Activated gamma-delta T cell treated with Interleukin-2 at 50 U/mL for 16 hours (primary cell): ENCODE measurements at regions not wholly inside any gene's neighbourhood (a gene's known extent, or its start where the extent isn't known, plus 50 kb on each side); places are given as distances from the start of the nearest gene placed in this dataset.
"Not testable (repeated sequence)": the region's sequence is repeated elsewhere in the genome, so short reads cannot be mapped to it uniquely, and the experiment has no call there.

Experiments
- DNase-seq: peaks from one replicate; pipeline ENCODE4 v3.0.0-alpha.2; 2020

DNA sequence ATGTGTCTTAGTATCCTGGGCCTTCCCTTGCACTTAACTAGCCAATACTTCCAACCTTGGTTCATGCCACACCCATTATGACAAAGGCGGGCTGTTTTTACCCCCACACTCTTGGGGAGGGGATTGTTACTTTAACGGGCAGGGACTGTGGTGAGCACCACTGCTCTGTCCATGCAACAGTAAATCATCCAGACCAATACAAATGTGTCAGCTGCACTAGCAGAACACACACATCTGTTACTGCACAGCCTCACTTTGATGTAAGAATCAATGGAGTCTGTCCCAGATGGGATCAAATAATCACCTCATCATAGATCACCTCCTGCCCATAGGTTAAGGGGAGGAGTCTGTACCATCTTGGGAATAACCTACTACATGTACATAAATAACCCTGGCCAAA, 58.1 kb downstream of the NPAP1 start:
- DNase-seq: no peak

- DNase-seq: no peak
These were observed 58.8 kb downstream of the NPAP1 start for GRCh38 chr15:24734396-24734795.

- no peak for DNase-seq
These were observed 69.7 kb downstream of the NPAP1 start for GRCh38 chr15:24745290-24745689.

DNA sequence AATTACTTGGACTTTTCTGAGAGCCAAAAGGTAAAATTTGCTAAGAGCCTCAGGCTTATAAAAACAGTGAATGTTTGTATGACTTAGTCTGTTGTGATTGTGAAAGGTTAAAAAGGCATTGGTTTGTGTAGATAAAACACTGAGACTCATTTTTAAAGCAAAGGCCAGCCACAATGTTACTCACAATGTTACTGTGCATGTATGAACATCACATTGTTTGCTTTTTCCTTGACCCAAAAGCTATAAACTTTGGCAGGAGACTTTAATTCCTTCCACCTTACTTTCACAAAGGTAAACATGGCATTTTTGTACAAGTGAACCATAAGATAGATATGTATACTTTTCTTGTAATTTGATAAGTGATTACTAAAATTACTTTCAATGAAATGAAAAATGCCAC, 70.5 kb downstream of the NPAP1 start:
- DNase-seq: no peak

- no peak for DNase-seq
These were observed 71.8 kb downstream of the NPAP1 start for GRCh38 chr15:24747376-24747775.

DNA sequence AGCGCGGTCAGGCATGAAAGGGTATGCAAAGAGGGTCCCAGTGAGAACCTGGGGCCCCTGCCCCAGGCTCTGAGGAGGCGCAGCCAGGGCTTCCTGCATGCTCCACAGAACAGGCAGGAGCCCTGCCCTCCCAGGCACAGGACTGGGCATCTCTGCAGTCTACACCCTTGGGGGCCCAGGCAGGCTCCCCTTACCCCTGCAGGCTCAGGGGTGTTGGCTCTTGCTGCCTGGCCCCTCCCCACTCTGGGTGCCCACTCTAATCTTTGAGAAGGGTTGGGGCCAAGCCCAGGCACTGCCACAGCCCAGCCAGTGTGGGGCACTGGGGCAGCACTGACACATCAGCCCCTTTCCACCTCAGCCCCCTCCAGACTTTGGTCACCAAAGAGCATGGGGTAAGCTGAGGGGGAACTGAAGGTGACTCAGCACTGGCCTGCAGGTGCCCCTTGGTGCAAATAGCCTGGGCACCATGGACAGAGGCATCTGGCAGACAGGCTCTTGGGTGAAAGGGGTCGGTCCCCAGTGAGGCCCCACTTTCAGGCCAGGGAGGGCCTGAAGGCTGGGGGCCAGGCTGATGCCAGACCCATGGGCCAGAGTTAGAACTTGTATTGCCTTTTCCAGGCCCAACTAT, 73.4 kb downstream of the NPAP1 start:
- DNase-seq: no peak

GRCh38 chr15:24752354-24752753, 76.8 kb downstream of the NPAP1 start:
- no peak for DNase-seq

GRCh38 chr15:24756101-24756500, 80.5 kb downstream of the NPAP1 start:
- no peak for DNase-seq

GRCh38 chr15:24760066-24760465, 84.5 kb downstream of the NPAP1 start:
- DNase-seq: no peak

DNA sequence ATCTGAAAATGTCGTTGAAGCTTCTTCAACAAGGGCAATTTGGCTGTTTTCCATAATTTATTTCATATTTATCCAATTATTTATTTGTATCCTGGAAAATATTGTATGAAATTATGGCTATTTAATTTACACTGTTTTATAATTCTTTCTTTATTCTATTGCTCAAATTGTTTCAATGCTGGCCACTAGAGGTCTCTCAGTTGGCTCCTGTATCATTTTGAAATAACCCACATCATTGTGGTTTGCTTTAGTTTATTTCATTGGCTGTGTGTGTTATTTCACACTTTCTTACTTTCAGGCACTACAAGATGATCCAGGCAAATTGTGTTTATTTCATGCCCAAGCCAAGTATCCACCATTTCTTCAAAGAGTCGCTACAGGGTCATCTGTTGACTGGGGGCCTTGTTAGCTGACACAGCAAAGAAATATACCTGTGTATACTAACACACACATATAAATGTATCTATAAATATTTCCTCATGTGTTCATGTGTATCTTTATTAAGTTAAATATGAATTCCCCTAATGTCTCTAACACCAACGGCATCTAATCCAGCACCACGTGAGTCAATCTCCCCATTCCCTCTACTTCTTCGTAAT, 86.2 kb downstream of the NPAP1 start:
- DNase-seq: no peak

DNA sequence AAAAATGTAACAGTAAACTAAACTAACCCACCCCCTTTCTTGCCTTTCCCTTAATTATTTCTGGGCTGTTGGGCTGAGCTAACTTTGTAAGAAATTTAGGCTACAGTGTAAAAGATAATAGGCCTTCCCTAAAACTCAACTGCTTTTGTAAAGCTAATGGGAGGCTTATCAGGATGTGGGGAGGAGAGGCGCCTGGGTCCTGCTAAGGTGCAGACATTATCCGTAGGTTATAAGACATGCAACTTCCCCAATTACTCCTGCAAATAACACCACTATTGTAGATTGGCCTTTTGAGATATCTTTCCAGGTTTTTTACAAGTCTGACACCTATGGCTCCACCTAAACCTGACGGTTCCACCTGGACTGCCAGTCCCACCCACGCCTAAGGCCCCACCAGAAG, 88.3 kb downstream of the NPAP1 start:
- DNase-seq: no peak

DNA sequence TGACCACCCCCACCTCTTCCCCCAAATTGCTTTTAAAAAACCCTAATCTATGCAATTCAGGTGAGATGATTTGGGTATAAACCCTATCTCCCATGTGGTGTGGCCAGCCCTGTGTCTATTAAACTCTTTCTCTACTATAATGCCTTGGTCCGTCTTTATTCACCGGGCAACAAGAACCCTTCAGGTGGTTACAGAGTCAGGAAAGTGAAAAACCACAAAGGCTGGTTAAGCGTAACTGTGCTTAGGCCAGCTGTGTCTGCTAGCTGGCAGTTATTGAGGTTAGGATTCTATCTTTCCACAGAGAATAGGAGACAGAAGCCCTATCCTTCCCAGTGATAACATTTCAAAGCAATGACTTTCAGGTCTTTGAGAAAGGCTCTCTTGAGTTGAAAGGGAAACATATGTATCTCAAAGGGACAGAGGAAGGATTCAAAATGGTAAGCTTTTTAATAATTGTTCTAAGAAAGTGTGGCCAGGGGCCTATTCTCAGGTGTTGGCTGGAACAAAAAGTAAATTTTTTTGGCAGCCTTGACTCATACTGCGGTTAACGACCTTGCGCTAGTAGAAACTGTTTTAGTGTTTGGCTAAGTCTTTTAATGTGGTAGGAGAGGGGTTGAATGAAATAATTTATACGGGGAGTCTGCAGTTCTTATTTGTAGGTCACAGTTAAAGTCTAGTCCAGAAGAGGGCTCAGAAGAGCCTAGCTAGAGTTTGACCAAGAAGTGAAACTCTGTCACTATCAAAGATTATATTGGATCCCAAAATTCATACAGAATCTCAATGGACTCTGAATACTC, 89.0 kb downstream of the NPAP1 start:
- DNase-seq: no peak

DNA sequence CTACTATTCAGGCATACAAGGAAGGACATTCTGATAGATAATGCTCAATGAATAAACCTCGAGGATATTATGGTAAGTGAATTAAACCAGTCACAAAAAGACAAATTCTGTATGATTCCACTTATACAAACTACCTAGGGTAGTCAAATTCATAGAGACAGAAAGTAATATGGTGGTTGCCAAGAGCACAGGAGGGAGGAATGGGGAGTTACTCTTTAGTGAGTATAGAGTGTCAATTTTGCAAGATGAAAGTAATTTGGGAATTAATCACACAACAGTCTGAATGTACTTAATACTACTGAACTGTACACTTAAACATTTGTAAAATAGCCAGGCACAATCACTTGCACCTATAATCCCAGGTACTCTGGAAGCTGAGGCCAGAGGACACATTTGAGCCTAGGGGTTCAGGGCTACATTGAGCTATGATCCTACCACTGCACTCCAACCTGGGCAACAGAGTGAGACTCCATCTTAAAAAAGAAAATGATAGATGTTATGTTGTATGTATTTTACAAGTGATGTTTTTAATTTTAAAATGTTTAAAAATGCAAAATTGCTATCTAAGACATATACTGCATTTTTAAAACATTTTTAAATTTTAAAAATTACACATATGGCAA, 91.0 kb downstream of the NPAP1 start:
- DNase-seq: no peak

- DNase-seq: no peak
These were observed 96.7 kb downstream of the NPAP1 start for GRCh38 chr15:24772266-24772665.

DNA sequence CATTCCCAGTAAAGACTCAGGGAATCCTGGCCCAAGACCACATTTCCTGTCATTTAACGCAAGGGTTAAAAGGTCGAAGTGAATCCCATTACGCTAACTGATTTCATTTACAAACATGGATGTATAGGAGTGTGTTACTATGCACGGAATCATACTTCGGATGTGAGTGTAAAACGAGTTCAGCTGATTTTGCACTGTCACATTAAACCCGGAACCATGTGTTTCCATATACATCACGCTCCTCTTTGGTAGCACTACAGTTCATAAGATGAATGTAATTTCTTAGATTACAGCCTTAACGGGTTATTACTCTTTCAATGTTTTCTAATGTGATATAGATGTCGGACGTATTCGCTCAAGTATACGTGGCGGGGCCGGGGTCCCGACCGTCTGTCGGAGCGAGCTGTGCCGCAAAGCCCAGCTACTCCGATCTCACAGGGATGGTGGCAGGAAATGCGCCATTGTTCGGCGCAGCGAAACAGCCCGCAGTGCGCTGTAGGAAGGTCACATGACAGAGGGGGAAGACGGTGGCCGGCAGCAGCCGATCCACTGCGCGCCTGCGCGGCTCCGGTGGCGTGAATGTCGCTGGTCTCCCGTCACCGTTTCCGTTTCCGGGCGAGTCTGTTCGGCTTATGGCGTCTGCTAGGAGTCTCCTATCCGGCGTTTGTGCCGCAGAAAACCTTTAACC, 97.3 kb downstream of the NPAP1 start:
- DNase-seq: peak; percentile 32

DNA sequence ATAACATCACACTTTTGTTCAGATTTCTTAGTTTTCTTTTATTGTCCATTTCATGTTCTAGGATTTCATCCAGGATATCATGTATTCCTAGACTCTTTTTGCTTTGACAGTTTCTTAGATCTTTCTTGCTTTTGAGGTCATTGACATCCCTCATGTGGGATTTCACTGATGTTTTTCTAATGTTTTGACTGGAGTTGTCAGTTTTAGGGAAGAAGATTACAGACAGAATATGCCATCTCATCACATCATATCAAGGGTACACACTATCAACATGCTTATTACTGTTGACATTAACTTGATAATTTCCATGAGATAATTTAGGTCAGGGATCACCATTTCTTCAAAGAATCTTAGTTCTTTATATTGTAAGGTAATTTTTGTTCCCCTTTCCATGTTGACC, 101.7 kb downstream of the NPAP1 start:
- DNase-seq: no peak

GRCh38 chr15:24784506-24784905, 108.9 kb downstream of the NPAP1 start:
- no peak for DNase-seq

DNA sequence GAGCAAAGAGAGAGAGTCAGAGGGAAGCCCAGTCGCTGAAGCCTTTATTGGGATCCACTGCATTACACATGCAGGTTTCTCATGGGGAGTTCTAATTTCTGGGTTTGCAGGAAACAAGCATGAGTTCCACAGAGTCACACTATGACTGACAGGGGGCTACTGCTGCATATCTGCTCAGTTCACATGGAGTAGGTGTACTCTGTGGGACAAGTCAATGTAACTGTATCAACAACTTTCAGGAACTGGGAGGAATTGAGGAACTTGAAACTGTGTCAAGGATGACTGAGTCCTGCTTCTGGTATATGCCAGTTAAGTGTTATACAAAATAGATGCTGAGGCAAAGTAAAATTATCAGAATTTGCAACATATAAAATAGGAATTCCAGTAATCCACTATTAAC, 110.8 kb downstream of the NPAP1 start:
- DNase-seq: no peak

GRCh38 chr15:24802624-24803023, 127.0 kb downstream of the NPAP1 start:
- not testable (repeated sequence) for DNase-seq

DNA sequence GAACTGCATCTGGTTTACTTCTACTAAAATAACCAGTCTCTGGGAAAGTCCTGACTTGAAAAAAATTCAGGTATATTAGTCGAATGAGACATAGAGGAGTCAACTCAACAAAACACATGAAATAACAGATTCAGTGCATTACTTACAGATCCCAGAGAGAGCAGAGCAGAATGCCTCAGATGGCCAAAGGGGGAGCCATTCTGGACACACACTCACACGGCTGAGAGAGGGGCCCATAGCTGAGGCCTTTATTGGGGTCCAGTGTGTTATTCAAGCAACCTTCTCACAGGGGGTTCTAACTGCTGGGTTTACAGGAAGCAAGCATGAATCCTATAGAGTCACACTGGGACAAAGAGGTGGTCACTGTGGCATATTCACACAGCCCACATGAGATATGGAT, 135.1 kb upstream of the SNRPN start:
- no peak for DNase-seq

GRCh38 chr15:24823473-24823872, 131.3 kb upstream of the SNRPN start:
- DNase-seq: no peak

DNA sequence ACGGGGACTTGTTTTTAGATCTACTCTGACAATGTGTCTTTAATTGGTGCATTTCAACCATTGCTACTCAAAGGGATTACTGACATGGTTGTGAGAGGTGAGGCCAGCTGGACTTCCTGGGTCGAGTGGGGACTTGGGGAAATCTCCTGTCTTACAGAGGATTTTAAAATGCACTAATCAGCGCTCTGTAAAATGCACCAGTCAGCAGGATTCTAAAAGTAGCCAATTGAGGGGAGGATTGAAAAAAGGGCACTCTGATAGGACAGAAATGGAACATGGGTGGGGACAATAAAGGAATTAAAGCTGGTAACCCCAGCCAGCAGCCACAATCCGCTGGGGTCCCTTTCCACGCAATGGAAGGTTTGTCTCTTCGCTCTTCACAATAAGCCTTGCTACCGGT, 122.5 kb upstream of the SNRPN start:
- DNase-seq: no peak

DNA sequence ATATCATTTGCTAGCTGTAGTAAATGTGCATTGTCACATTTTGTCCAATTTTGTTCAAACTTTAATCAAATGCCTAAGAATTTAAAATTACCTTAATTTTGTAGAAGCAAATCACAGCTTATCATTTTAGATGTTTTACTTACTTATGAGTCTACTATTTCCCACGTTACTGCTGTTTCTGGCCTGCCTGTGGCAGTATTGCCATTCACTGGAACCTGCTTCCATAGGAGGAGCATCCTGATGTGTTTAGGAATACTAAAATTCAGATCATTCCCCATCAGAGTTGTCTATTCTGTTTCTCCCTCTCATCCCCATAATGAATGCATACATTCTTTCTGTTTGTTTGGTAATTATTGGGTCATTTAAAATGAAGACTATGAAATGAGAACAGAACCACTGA, 119.5 kb upstream of the SNRPN start:
- no peak for DNase-seq
